Neural progenitor cell (in vitro differentiated cells): ENCODE measurements at regions not wholly inside any gene's neighbourhood (a gene's known extent, or its start where the extent isn't known, plus 50 kb on each side); places are given as distances from the start of the nearest gene placed in this dataset.

Source experiments
- CTCF ChIP-seq: fragments of 200-600 bp; sonication (generic); IDR thresholded peaks from 2 replicates; pipeline ENCODE4 v1.5.1; 2017; ENCODE audit warnings: antibody characterized with exemption, mild to moderate bottlenecking
- EZH2 ChIP-seq: fragments of 200-600 bp; sonication (generic); IDR thresholded peaks from 2 replicates; pipeline ENCODE4 v1.6.1; 2017; ENCODE audit warnings: antibody characterized with exemption, mild to moderate bottlenecking, moderate library complexity
- EZH2phosphoT487 ChIP-seq: fragments of 200-600 bp; sonication (generic); IDR thresholded peaks from 2 replicates; pipeline ENCODE4 v1.6.1; 2017; ENCODE audit warnings: antibody characterized with exemption

GRCh38 chr22:47957649-47958048, 1195.2 kb downstream of the TBC1D22A start:
- TF ChIP-seq CTCF = no peak
- TF ChIP-seq EZH2phosphoT487 = no peak
- TF ChIP-seq EZH2 = no peak
